Amniotic epithelial cell (primary cell): ENCODE measurements at regions not wholly inside any gene's neighbourhood (a gene's known extent, or its start where the extent isn't known, plus 50 kb on each side); places are given as distances from the start of the nearest gene placed in this dataset.
"Not testable (repeated sequence)": the region's sequence is repeated elsewhere in the genome, so short reads cannot be mapped to it uniquely, and the experiment has no call there.

Experiments
- DNase-seq: peaks from one replicate; pipeline ENCODE4 v3.0.0-alpha.2; 2010; ENCODE audit warnings: low read depth

DNA sequence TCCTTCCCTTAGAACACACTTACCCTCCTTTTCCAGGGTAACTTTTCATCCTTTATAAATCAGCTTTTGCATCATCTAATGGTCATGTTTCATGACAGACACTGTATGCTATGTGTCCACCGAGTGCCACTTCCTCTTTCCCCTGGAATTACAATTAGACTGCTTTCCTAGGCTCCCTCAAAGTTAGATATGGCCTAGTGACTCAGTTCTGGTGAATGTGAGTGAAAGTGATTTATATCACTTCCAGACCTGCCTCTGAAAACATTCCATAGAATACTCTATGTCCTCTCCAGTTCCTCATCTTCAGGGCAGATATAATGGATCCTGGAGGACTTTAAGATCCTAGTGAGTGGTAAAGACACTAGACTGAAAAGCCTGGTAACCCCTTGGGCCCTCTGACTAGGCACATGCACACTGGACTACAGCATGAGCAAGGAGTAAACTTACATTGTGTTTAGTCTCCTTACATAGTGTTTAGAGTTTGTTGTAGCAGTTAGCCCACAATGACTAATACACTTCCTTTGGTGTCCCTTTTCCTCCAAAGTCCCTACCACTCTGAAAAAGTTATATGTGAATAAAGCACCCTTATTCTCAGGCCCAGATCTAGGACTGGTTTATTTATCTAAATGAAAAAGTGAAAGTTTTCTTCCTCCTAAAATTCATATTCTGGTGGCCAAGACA is 59.3 kb downstream of the GPR88 start:
- DNase-seq: peak; percentile 93

DNA sequence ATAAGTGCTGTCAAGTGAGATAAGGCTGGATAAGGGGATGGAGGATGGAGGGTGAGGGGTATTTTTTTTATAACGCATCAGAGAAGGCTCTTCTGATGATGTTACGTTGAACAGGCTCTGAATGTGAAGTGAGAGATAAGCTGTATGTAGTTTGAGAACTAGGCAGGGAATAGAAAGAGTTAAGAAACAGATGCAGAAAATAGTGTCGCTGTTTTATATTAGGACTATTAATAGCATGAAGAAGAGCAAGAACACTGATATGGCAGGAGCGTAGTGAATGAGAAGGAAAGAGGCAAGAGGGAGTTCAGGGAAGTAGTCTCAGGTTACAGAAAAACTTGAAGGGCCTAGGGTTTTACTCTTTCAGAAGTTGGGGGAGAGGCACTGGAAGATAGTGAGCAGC is 59.8 kb downstream of the GPR88 start:
- peak; percentile 83 for DNase-seq

GRCh38 chr1:100600377-100600776 is 62.4 kb downstream of the GPR88 start:
- DNase-seq: not testable (repeated sequence)

DNA sequence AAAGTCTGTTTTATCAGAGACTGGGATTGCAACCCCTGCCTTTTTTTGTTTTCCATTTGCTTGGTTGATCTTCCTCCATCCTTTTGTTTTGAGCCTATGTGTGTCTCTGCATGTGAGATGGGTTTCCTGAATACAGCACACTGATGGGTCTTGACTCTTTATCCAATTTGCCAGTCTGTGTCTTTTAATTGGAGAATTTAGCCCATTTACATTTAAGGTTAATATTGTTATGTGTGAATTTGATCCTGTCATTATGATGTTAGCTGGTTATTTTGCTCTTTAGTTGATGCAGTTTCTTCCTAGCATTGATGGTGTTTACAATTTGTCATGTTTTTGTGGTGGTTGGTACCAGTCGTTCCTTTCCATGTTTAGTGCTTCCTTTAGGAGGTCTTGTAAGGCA is 64.1 kb downstream of the GPR88 start:
- DNase-seq: not testable (repeated sequence)

DNA sequence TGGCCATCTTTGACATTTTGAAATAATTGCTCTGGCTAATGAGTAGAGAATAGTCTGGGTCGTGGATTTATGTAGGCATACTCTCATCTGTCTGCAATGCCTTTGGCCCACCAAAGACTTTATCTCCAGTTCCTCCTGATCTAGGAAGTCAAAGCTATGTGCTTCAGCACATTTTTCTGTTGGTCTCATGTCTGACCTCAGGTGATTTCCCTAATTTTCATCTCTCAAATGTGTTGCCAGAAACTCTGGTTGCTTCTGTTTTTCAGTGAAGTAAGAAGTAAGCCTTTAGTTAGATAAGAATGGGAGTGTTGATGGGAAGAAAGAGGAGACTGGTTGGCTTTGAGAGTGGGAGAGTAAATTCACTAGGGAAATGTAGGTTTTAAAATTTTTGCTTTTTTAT is 66.4 kb downstream of the GPR88 start:
- no peak for DNase-seq

- DNase-seq: peak; percentile 82
These were observed 68.5 kb downstream of the GPR88 start for GRCh38 chr1:100606438-100606837.

DNA sequence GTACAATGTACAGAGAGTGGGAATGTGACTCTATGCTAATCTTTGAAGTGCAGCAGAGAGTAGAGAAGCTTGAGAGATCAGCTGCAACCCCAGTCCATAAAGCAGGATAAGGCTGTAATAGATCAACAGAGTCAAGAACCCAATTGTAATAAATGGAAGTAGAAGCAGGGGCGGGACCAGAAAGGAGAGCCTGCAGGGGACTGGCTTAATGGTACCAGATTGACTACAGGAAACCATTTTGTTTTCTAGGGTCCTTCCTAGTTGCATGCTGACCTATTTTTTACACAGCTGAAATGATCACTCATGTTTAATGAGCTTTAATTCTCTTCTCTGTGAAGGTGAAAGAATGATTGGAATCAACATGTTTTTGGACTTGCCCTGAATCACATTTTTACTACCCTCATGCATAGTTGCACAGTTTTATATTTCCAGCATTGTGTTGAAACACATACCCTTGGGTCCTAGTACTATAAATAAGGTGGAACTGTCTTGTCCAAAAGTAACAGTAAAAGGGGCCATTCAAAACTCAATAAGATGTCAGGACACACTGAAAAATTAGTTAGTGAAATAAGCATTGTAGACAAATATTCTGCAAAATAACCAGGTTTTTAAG is 69.8 kb downstream of the GPR88 start:
- no peak for DNase-seq

- no peak for DNase-seq
These were observed 71.9 kb downstream of the GPR88 start for GRCh38 chr1:100609849-100610248.

DNA sequence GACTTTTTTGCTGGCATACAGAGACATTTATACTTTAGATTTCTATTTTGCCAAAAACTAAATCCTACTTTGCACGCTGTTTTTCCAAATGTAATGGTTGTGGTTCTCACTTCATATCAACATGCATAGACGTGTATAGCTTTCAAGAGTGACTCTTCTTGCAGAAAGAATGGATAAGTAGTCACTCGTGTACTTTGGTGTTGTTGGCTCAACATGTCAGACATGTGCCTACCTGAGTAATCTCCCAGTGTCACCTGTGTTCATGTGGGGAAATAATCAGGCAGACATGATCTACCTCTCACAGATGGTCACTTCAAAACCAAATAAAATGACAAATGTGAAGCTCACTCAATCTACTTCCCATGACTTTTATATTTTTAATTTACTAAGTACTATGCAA is 73.1 kb downstream of the GPR88 start:
- DNase-seq: no peak

- DNase-seq: peak; percentile 22
These were observed 74.6 kb downstream of the GPR88 start for GRCh38 chr1:100612540-100612939.

DNA sequence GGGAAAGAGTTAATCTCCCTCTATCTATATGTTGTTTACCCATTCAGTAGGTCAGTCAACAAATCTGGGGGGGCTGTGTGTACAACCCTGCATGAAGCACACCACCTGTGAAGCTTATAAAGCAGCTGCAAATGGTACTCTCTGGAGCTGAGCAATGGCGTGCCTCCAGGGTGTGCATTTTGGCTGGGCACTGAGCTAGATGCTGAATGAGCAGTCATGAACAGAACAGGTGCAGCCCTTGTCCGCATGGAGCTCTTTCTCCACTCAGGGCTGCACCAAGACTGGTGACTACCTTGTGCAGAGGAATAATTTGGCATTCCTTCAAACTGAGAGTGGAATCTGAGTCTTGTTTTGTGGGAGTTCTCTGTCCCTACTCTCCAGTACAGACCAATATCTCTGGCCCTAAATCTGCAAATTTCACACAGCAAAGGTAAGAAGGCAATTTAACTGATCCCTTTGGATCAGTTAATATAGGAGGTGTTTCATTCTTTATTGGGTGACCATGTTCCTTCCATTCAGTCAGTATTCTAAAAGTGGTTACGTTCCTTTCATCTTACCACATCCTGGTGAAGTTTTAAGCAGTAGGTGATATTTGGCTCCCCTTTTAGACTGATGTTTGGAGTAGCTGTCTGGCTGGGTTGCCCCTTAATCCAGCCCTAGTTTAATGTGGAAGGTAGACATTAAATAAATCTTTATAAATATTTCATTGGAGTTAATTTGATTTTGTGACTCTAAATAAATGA is 76.0 kb downstream of the GPR88 start:
- DNase-seq: no peak

DNA sequence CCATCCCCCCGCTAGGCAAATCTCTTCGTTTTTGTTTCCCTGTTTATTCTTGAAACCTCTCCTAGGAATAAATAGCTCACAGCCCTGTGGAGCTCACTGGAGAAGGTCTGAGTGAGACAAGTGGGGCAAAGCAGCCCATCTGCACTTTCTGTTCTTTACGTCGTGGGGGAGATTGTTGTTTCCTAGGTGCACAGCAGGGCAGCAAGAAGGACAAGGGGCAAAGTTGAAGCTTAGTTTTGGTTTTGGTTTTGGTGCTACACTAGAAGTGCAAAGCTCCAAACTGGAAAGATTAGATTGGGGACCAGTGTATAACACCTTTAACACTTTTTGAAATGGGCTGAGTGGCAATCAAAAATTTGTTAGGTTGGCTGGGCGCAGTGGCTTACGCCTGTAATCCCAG is 76.6 kb downstream of the GPR88 start:
- no peak for DNase-seq

- no peak for DNase-seq
These were observed 77.7 kb downstream of the GPR88 start for GRCh38 chr1:100615686-100616085.

GRCh38 chr1:100616121-100616621 is 78.2 kb downstream of the GPR88 start:
- DNase-seq: no peak

GRCh38 chr1:100622037-100622436 is 84.1 kb downstream of the GPR88 start:
- DNase-seq: peak; percentile 100

GRCh38 chr1:100622506-100622905 is 84.6 kb downstream of the GPR88 start:
- no peak for DNase-seq

GRCh38 chr1:100622966-100623762 is 85.2 kb downstream of the GPR88 start:
- DNase-seq: peak; percentile 91

GRCh38 chr1:100624886-100625610 is 87.1 kb downstream of the GPR88 start:
- DNase-seq: peak; percentile 92

- DNase-seq: peak; percentile 60
These were observed 88.5 kb downstream of the GPR88 start for GRCh38 chr1:100626397-100626796.

- DNase-seq: peak; percentile 97
These were observed 89.2 kb downstream of the GPR88 start for GRCh38 chr1:100627054-100627716.

GRCh38 chr1:100627936-100628335 is 90.0 kb downstream of the GPR88 start:
- DNase-seq: peak; percentile 42
